K562 (cell line): ENCODE measurements at regions not wholly inside any gene's neighbourhood (a gene's known extent, or its start where the extent isn't known, plus 50 kb on each side); places are given as distances from the start of the nearest gene placed in this dataset.

Experiments
- ATAC-seq: fragments of 200-7000 bp; cut with Tn5 transposase; 3 replicates; pipeline ENCODE4 v1.9.1; 2020; ENCODE audit warnings: moderate library complexity
- BruUV-seq: library from RNA; stranded (reverse); fragments of 400-500 nt; replicated peaks from 2 replicates; lab custom pipeline; 2021; lab: Mats Ljungman, UMichigan
- CTCF ChIA-PET: fragments of 300-600 bp; formaldehyde crosslinking; extraction: SDS; loops from one replicate; lab custom pipeline; 2021; ENCODE audit warnings: low intra/inter-chr PET ratio; lab: Yijun Ruan, JAX
- POLR2A ChIA-PET: fragments of 300-600, 350-650 bp; sonication (Branson Sonifier 250); formaldehyde crosslinking; extraction: SDS; loops from one replicate; lab custom pipeline; 2021; ENCODE audit warnings: antibody characterized with exemption, inconsistent platforms; lab: Yijun Ruan, JAX
- DNase-seq, 4 experiments: peaks; one replicate each; pipeline versions ENCODE4 v3.0.0 to v3.0.0-alpha.2; 2011 to 2018; ENCODE audit warnings: low spot score in 3 of 4, mixed read lengths in 3 of 4; ENCODE audit errors: extremely low read depth in 1 of 4
- FAIRE-seq: peaks from 2 replicates; lab custom pipeline; 2011; peaks lifted over from hg19 to GRCh38; lab: Jason Lieb, UNC
- H2AFZ ChIP-seq: 2 replicates; pipeline ENCODE4 v1.6.0; 2011; ENCODE audit warnings: low read depth, low read length, control low read depth, inconsistent platforms
- H3K27ac ChIP-seq: fragments of 200-600 bp; 3 replicates; pipeline ENCODE4 v1.8.0; 2011; ENCODE audit warnings: low read depth, mild to moderate bottlenecking, control low read depth, inconsistent platforms, low read length, moderate library complexity, mixed read lengths; ENCODE audit errors: extremely low read depth
- H3K27me3 ChIP-seq, 2 experiments: fragments of 300-600 bp in 1 of 2; 2 replicates in 1 of 2; 3 replicates in 1 of 2; pipeline versions ENCODE4 v1.6.0 to v1.8.0; 2011; ENCODE audit warnings: inconsistent platforms in 2 of 2, low read length in 2 of 2, mild to moderate bottlenecking in 1 of 2, mixed read lengths in 1 of 2, moderate library complexity in 1 of 2; ENCODE audit not compliant: control insufficient read depth in 2 of 2, insufficient read depth in 2 of 2
- H3K36me3 ChIP-seq: fragments of 300-600 bp; 3 replicates; pipeline ENCODE4 v1.8.0; 2011; ENCODE audit warnings: mild to moderate bottlenecking, low read length, inconsistent platforms; ENCODE audit not compliant: control insufficient read depth, insufficient read depth
- H3K4me1 ChIP-seq, 2 experiments: fragments of 200-600 bp in 1 of 2; replicated peaks in 1 of 2; 2 replicates in 1 of 2; 3 replicates in 1 of 2; pipeline versions ENCODE4 v1.5.1 to v1.8.0; 2011; ENCODE audit warnings: inconsistent platforms in 2 of 2, low read length in 2 of 2, mild to moderate bottlenecking in 1 of 2, mixed read lengths in 1 of 2, moderate library complexity in 1 of 2; ENCODE audit not compliant: control insufficient read depth in 2 of 2, insufficient read depth in 2 of 2
- H3K4me2 ChIP-seq: 2 replicates; pipeline ENCODE4 v1.6.1; 2011; ENCODE audit warnings: low read length, control low read depth, inconsistent platforms, mixed read lengths; ENCODE audit not compliant: insufficient read depth
- H3K4me3 ChIP-seq: fragments of 200-600 bp; sonication (generic), shearing (Covaris generic); 2 replicates; pipeline ENCODE4 v1.5.1; 2016; ENCODE audit warnings: control low read depth, inconsistent platforms
- H3K79me2 ChIP-seq: fragments of 200-600 bp; 3 replicates; pipeline ENCODE4 v1.8.0; 2011; ENCODE audit warnings: low read length, inconsistent platforms; ENCODE audit not compliant: control insufficient read depth, insufficient read depth
- H3K9ac ChIP-seq, 2 experiments: 2 replicates each; pipeline versions ENCODE4 v1.6.0 to v1.6.1; 2011; ENCODE audit warnings: low read depth in 2 of 2, low read length in 2 of 2, control low read depth in 1 of 2, inconsistent platforms in 1 of 2, mild to moderate bottlenecking in 1 of 2, mixed read lengths in 1 of 2; ENCODE audit not compliant: insufficient read depth in 1 of 2
- H3K9me1 ChIP-seq: one replicate; pipeline ENCODE4 v1.6.0; 2011; ENCODE audit warnings: inconsistent platforms, mild to moderate bottlenecking, low read length, moderate library complexity; ENCODE audit not compliant: control insufficient read depth, insufficient read depth
- H3K9me3 ChIP-seq: replicated peaks from 2 replicates; pipeline ENCODE4 v1.5.1; 2011; ENCODE audit warnings: low read depth, low read length, inconsistent platforms; ENCODE audit not compliant: control insufficient read depth, insufficient read depth
- H4K20me1 ChIP-seq: replicated peaks from 2 replicates; pipeline ENCODE4 v1.6.1; 2011; ENCODE audit warnings: low read length, inconsistent platforms, mixed read lengths; ENCODE audit not compliant: control insufficient read depth, insufficient read depth
- BCOR ChIP-seq: fragments of 450-650 bp; IDR thresholded peaks from 2 replicates; pipeline ENCODE4 v1.6.1; 2016
- CBFA2T3 ChIP-seq: fragments of 450-650 bp; IDR thresholded peaks from 2 replicates; pipeline ENCODE4 v1.6.1; 2017
- HSF4 ChIP-seq: fragments of 250-450 bp; sonication (Bioruptor Pico); IDR thresholded peaks from 2 replicates; pipeline ENCODE4 v2.1.2; 2022; ENCODE audit warnings: mild to moderate bottlenecking, moderate library complexity, borderline replicate concordance
- KAT7 ChIP-seq: sonication (generic); formaldehyde crosslinking; IDR thresholded peaks from 2 replicates; pipeline ENCODE4 v1.8.0; 2022; ENCODE audit warnings: missing genetic modification reagents, mild to moderate bottlenecking, borderline replicate concordance
- L3MBTL2 ChIP-seq: fragments of 450-650 bp; IDR thresholded peaks from 2 replicates; pipeline ENCODE4 v1.6.1; 2016; ENCODE audit warnings: mild to moderate bottlenecking, moderate library complexity
- NFE2 ChIP-seq: IDR thresholded peaks from 2 replicates; pipeline ENCODE4 v1.6.1; 2014; ENCODE audit warnings: antibody characterized with exemption, low read depth
- ZNF146 ChIP-seq: IDR thresholded peaks from one replicate; pipeline ENCODE4 v1.6.1; 2018; ENCODE audit warnings: missing compliant biosample characterization; ENCODE audit not compliant: unreplicated experiment
- ZNF316 ChIP-seq: fragments of 450-650 bp; IDR thresholded peaks from 2 replicates; pipeline ENCODE4 v1.6.1; 2016
- WGBS: fragments of 100-300 bp; shearing (Covaris generic); methylation state at CpG from one replicate; pipeline ENCODE4 v1.1.6; 2016; ENCODE audit warnings: low coverage, mixed read lengths; ENCODE audit not compliant: insufficient coverage; ENCODE audit errors: missing lambda C conversion rate; 5-methylcytosine and 5-hydroxymethylcytosine counted together
- in situ Hi-C: fragments of 300-500 bp; cut with MboI; formaldehyde crosslinking; loops from 4 replicates; pipeline ENCODE4 v1.15.0; 2018; ENCODE audit warnings: inconsistent platforms, mixed read lengths
- intact Hi-C: fragments of 100-400 bp; cut with micrococcal nuclease; formaldehyde crosslinking; loops from 2 replicates; pipeline ENCODE4 v1.14.2; 2022
- TF ChIP-seq, protein P1 (sequence below): fragments of 250-450 bp; sonication (Bioruptor Pico); IDR thresholded peaks from 2 replicates; pipeline ENCODE4 v1.4.0; 2020
- TF ChIP-seq, protein P2 (sequence below): fragments of 250-450 bp; sonication (Bioruptor Pico); IDR thresholded peaks from 2 replicates; pipeline ENCODE4 v1.4.0; 2020; ENCODE audit warnings: mild to moderate bottlenecking, moderate library complexity

DNA sequence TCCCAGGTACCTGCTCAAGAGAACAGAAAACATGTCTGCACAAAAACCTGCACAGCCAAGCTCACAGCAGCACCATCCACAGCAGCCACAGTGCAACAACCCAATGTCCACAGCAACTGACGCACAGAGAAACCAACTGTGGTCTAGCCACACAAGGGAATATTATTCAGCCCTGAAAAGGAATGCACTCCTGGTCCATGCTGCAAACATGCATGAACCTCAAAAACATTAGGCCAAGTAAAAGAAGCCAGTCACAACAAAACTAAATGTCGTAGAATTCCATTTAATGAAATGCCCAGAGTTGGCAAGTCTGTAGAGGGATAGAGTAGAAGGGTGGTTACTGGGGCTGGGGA lies 60.6 kb downstream of the MYEOV start:
- no peaks in the 10 kb centered on the region for H4K20me1 ChIP-seq
- ChIA-PET CTCF (no interaction called here), POLR2A (interaction anchor here (0.6 to 1.2 kb wide), 2 partner anchors 26 to 28 kb away, joined by 3 read pairs; no protein-coding TSS in a partner anchor)
- ATAC-seq = no peak
- H3K36me3 ChIP-seq = no peaks in the 10 kb centered on the region
- no peak for DNase-seq
- H2AFZ ChIP-seq = no peak overlapping the region
- in situ Hi-C loops = no loop called here
- no peaks in the 10 kb centered on the region for H3K9me1 ChIP-seq
- peak; percentile 96 for TF ChIP-seq ZNF146 (CRISPR knock-in tag)
- TF ChIP-seq NFE2 = no peak
- 0 out of 2 replicates have a peak, but pooled peaks have one; percentile 21 for TF ChIP-seq BCOR
- no peak for TF ChIP-seq HSF4 (CRISPR knock-in tag)
- no peak overlapping the region for H3K4me2 ChIP-seq
- H3K79me2 ChIP-seq = no peaks in the 10 kb centered on the region
- peaks cover 0 to 15% of the 10 kb centered on the region in 2 experiments; a peak in 1 of 5 replicates for H3K4me1 ChIP-seq
- WGBS = 74% methylated on average over 2 of the region's 2 CpGs
- H3K27me3 ChIP-seq = no peaks in the 10 kb centered on the region
- BruUV-seq = no TSS peak
- H3K9ac ChIP-seq = no peak overlapping the region
- no peak for FAIRE-seq
- no peak overlapping the region for H3K27ac ChIP-seq
- H3K4me3 ChIP-seq = no peak overlapping the region
- peaks cover under 1% of the 10 kb centered on the region; the same call in 1 of the 2 replicates for H3K9me3 ChIP-seq
- intact Hi-C loops = no loop called here

DNA sequence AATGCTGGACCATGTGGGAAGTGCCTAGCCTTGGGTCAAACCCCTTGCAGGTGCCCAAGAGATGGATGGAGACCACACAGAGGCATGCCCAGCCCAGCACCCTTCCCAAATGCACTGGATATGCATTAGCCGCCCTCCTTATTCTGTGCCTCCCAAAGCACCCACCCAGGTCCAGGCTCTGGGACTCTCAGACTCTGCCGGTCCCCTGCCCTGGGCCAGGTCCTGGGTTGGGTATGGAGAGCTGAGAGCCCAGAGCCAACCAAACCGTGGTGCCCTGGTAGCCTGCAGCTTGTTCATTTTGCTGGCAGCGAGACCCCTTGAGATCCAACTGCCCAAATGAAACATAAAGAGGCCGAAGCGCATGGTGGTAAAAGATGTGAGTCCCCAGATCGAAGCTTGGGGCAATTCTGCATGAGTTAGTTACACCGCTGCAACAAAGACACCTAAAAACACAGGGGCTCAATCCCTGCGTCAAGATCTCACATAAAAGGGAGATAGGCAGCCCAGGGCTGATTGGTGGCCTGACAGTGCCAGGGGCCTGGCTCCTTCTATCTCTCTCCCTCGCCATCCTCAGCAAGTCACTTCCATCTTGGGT lies 61.5 kb downstream of the MYEOV start:
- no peak overlapping the region for H2AFZ ChIP-seq
- no peak overlapping the region for H3K27ac ChIP-seq
- no peak for TF ChIP-seq KAT7 (CRISPR knock-in tag)
- TF ChIP-seq, protein P1, sequence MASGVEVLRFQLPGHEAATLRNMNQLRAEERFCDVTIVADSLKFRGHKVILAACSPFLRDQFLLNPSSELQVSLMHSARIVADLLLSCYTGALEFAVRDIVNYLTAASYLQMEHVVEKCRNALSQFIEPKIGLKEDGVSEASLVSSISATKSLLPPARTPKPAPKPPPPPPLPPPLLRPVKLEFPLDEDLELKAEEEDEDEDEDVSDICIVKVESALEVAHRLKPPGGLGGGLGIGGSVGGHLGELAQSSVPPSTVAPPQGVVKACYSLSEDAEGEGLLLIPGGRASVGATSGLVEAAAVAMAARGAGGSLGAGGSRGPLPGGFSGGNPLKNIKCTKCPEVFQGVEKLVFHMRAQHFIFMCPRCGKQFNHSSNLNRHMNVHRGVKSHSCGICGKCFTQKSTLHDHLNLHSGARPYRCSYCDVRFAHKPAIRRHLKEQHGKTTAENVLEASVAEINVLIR (CRISPR knock-in tag) = no peak
- no peak for TF ChIP-seq CBFA2T3
- TF ChIP-seq L3MBTL2 = no peak
- TF ChIP-seq, protein P2, sequence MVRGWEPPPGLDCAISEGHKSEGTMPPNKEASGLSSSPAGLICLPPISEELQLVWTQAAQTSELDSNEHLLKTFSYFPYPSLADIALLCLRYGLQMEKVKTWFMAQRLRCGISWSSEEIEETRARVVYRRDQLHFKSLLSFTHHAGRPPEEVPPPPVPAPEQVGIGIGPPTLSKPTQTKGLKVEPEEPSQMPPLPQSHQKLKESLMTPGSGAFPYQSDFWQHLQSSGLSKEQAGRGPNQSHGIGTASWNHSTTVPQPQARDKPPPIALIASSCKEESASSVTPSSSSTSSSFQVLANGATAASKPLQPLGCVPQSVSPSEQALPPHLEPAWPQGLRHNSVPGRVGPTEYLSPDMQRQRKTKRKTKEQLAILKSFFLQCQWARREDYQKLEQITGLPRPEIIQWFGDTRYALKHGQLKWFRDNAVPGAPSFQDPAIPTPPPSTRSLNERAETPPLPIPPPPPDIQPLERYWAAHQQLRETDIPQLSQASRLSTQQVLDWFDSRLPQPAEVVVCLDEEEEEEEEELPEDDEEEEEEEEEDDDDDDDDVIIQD (CRISPR knock-in tag) = no peak
- TF ChIP-seq ZNF316 = no peak
- H3K36me3 ChIP-seq = no peaks in the 10 kb centered on the region; the same call in 2 of the 3 replicates
- peaks cover 7% of the 10 kb centered on the region; the same call in 1 of the 2 replicates for H3K9me3 ChIP-seq
- intact Hi-C loops (no loop called here), in situ Hi-C loops (no loop called here)
- no peaks in the 10 kb centered on the region for H3K79me2 ChIP-seq
- no peaks in the 10 kb centered on the region for H4K20me1 ChIP-seq
- FAIRE-seq (no peak), ATAC-seq (no peak), DNase-seq (no peak)
- no peak overlapping the region for H3K9ac ChIP-seq
- H3K9me1 ChIP-seq = no peaks in the 10 kb centered on the region
- 66% methylated on average over 10 of the region's 10 CpGs for WGBS
- POLR2A ChIA-PET = no interaction called here
- H3K27me3 ChIP-seq = no peaks in the 10 kb centered on the region
- no TSS peak for BruUV-seq
- peaks cover 0 to 15% of the 10 kb centered on the region in 2 experiments; a peak in 1 of 5 replicates for H3K4me1 ChIP-seq
- no peak overlapping the region for H3K4me3 ChIP-seq
- CTCF ChIA-PET = no interaction called here
- H3K4me2 ChIP-seq = no peak overlapping the region
